K562 (cell line): ENCODE measurements at regions not wholly inside any gene's neighbourhood (a gene's known extent, or its start where the extent isn't known, plus 50 kb on each side); places are given as distances from the start of the nearest gene placed in this dataset.
A peak's percentile ranks its signal among the peaks of the same experiment; 100 is the strongest.

Source experiments
- ATAC-seq: fragments of 200-7000 bp; cut with Tn5 transposase; 3 replicates; pipeline ENCODE4 v1.9.1; 2020; ENCODE audit warnings: moderate library complexity
- BruUV-seq: library from RNA; stranded (reverse); fragments of 400-500 nt; replicated peaks from 2 replicates; lab custom pipeline; 2021; lab: Mats Ljungman, UMichigan
- CTCF ChIA-PET: fragments of 300-600 bp; formaldehyde crosslinking; extraction: SDS; loops from one replicate; lab custom pipeline; 2021; ENCODE audit warnings: low intra/inter-chr PET ratio; lab: Yijun Ruan, JAX
- POLR2A ChIA-PET: fragments of 300-600, 350-650 bp; sonication (Branson Sonifier 250); formaldehyde crosslinking; extraction: SDS; loops from one replicate; lab custom pipeline; 2021; ENCODE audit warnings: antibody characterized with exemption, inconsistent platforms; lab: Yijun Ruan, JAX
- DNase-seq, 4 experiments: peaks; one replicate each; pipeline versions ENCODE4 v3.0.0 to v3.0.0-alpha.2; 2011 to 2018; ENCODE audit warnings: low spot score in 3 of 4, mixed read lengths in 3 of 4; ENCODE audit errors: extremely low read depth in 1 of 4
- FAIRE-seq: peaks from 2 replicates; lab custom pipeline; 2011; peaks lifted over from hg19 to GRCh38; lab: Jason Lieb, UNC
- H2AFZ ChIP-seq: 2 replicates; pipeline ENCODE4 v1.6.0; 2011; ENCODE audit warnings: low read depth, low read length, control low read depth, inconsistent platforms
- H3K27ac ChIP-seq: fragments of 200-600 bp; 3 replicates; pipeline ENCODE4 v1.8.0; 2011; ENCODE audit warnings: low read depth, mild to moderate bottlenecking, control low read depth, inconsistent platforms, low read length, moderate library complexity, mixed read lengths; ENCODE audit errors: extremely low read depth
- H3K27me3 ChIP-seq, 2 experiments: fragments of 300-600 bp in 1 of 2; 2 replicates in 1 of 2; 3 replicates in 1 of 2; pipeline versions ENCODE4 v1.6.0 to v1.8.0; 2011; ENCODE audit warnings: inconsistent platforms in 2 of 2, low read length in 2 of 2, mild to moderate bottlenecking in 1 of 2, mixed read lengths in 1 of 2, moderate library complexity in 1 of 2; ENCODE audit not compliant: control insufficient read depth in 2 of 2, insufficient read depth in 2 of 2
- H3K36me3 ChIP-seq: fragments of 300-600 bp; 3 replicates; pipeline ENCODE4 v1.8.0; 2011; ENCODE audit warnings: mild to moderate bottlenecking, low read length, inconsistent platforms; ENCODE audit not compliant: control insufficient read depth, insufficient read depth
- H3K4me1 ChIP-seq, 2 experiments: fragments of 200-600 bp in 1 of 2; replicated peaks in 1 of 2; 2 replicates in 1 of 2; 3 replicates in 1 of 2; pipeline versions ENCODE4 v1.5.1 to v1.8.0; 2011; ENCODE audit warnings: inconsistent platforms in 2 of 2, low read length in 2 of 2, mild to moderate bottlenecking in 1 of 2, mixed read lengths in 1 of 2, moderate library complexity in 1 of 2; ENCODE audit not compliant: control insufficient read depth in 2 of 2, insufficient read depth in 2 of 2
- H3K4me2 ChIP-seq: 2 replicates; pipeline ENCODE4 v1.6.1; 2011; ENCODE audit warnings: low read length, control low read depth, inconsistent platforms, mixed read lengths; ENCODE audit not compliant: insufficient read depth
- H3K4me3 ChIP-seq: fragments of 200-600 bp; sonication (generic), shearing (Covaris generic); 2 replicates; pipeline ENCODE4 v1.5.1; 2016; ENCODE audit warnings: control low read depth, inconsistent platforms
- H3K79me2 ChIP-seq: fragments of 200-600 bp; 3 replicates; pipeline ENCODE4 v1.8.0; 2011; ENCODE audit warnings: low read length, inconsistent platforms; ENCODE audit not compliant: control insufficient read depth, insufficient read depth
- H3K9ac ChIP-seq, 2 experiments: 2 replicates each; pipeline versions ENCODE4 v1.6.0 to v1.6.1; 2011; ENCODE audit warnings: low read depth in 2 of 2, low read length in 2 of 2, control low read depth in 1 of 2, inconsistent platforms in 1 of 2, mild to moderate bottlenecking in 1 of 2, mixed read lengths in 1 of 2; ENCODE audit not compliant: insufficient read depth in 1 of 2
- H3K9me1 ChIP-seq: one replicate; pipeline ENCODE4 v1.6.0; 2011; ENCODE audit warnings: inconsistent platforms, mild to moderate bottlenecking, low read length, moderate library complexity; ENCODE audit not compliant: control insufficient read depth, insufficient read depth
- H3K9me3 ChIP-seq: replicated peaks from 2 replicates; pipeline ENCODE4 v1.5.1; 2011; ENCODE audit warnings: low read depth, low read length, inconsistent platforms; ENCODE audit not compliant: control insufficient read depth, insufficient read depth
- H4K20me1 ChIP-seq: replicated peaks from 2 replicates; pipeline ENCODE4 v1.6.1; 2011; ENCODE audit warnings: low read length, inconsistent platforms, mixed read lengths; ENCODE audit not compliant: control insufficient read depth, insufficient read depth
- CBX8 ChIP-seq: fragments of 200-600 bp; sonication (generic); IDR thresholded peaks from 2 replicates; pipeline ENCODE4 v1.6.1; 2012; ENCODE audit warnings: borderline replicate concordance, mixed run types, low read depth, mild to moderate bottlenecking, moderate library complexity, mixed read lengths, low read length, control low read depth, inconsistent platforms; ENCODE audit not compliant: poor library complexity, severe bottlenecking; ENCODE audit errors: extremely low read depth
- CEBPG ChIP-seq, 3 experiments: fragments of 200-800 bp in 1 of 3; sonication (Bioruptor generic) in 1 of 3; sonication (generic) in 1 of 3; formaldehyde crosslinking in 1 of 3; IDR thresholded peaks in 2 of 3; conservative IDR thresholded peaks in 1 of 3; 2 replicates each; pipeline versions ENCODE4 v1.6.1 to v1.8.0; 2016 to 2022; ENCODE audit warnings: missing compliant biosample characterization in 2 of 3, missing genetic modification characterization in 2 of 3, mild to moderate bottlenecking in 1 of 3, missing genetic modification reagents in 1 of 3
- WGBS: fragments of 100-300 bp; shearing (Covaris generic); methylation state at CpG from one replicate; pipeline ENCODE4 v1.1.6; 2016; ENCODE audit warnings: low coverage, mixed read lengths; ENCODE audit not compliant: insufficient coverage; ENCODE audit errors: missing lambda C conversion rate; 5-methylcytosine and 5-hydroxymethylcytosine counted together
- in situ Hi-C: fragments of 300-500 bp; cut with MboI; formaldehyde crosslinking; loops from 4 replicates; pipeline ENCODE4 v1.15.0; 2018; ENCODE audit warnings: inconsistent platforms, mixed read lengths
- intact Hi-C: fragments of 100-400 bp; cut with micrococcal nuclease; formaldehyde crosslinking; loops from 2 replicates; pipeline ENCODE4 v1.14.2; 2022
- TF ChIP-seq, protein P1 (sequence below): fragments of 250-450 bp; sonication (Bioruptor Pico); IDR thresholded peaks from 2 replicates; pipeline ENCODE4 v1.8.0; 2022; ENCODE audit warnings: inconsistent platforms, mild to moderate bottlenecking, moderate library complexity, borderline replicate concordance

DNA sequence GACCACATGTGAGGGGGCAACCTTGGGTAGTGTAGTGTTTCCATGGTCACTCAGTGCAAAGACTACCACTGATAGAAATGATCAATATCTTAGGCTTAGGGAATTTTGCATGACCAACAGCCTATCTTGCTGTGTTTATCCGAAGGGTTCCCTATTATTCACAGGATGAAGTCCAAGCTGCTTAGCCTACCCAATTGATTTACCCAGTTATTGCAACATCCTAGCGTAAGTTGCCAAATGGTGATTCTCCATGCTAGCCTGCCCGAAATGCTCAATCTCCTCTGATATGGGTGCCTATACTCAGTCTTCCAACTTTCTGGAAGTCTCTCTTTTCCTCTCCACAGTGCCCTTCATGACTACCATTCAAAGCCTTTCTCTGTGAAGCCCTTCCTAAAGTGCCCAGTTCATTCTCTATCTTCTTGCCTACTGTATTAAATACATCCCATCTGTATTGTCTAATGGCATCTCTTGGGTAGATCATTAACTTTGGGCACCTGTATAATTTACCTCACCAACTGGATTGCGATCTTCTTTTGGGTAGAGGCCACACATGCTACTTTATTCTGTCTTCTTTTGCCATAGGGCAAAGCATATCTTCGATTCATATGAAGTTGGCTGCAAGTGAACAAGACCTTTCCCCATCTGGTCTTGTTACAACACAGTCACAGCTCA is 240.5 kb downstream of the CLIC5 start:
- H3K36me3 ChIP-seq: no peaks in the 10 kb centered on the region
- ATAC-seq (no peak), DNase-seq (no peak), FAIRE-seq (no peak)
- 2% methylated on average over 5 of the region's 5 CpGs for WGBS
- H3K9me3 ChIP-seq: no peaks in the 10 kb centered on the region
- H3K79me2 ChIP-seq: no peaks in the 10 kb centered on the region
- in situ Hi-C loops (no loop called here), intact Hi-C loops (no loop called here)
- no peak overlapping the region for H3K9ac ChIP-seq
- H3K9me1 ChIP-seq: no peaks in the 10 kb centered on the region
- no peak overlapping the region for H3K27ac ChIP-seq
- no peak overlapping the region for H3K4me3 ChIP-seq
- H3K4me2 ChIP-seq: no peak overlapping the region
- CTCF ChIA-PET: no interaction called here
- TF ChIP-seq, protein P1, sequence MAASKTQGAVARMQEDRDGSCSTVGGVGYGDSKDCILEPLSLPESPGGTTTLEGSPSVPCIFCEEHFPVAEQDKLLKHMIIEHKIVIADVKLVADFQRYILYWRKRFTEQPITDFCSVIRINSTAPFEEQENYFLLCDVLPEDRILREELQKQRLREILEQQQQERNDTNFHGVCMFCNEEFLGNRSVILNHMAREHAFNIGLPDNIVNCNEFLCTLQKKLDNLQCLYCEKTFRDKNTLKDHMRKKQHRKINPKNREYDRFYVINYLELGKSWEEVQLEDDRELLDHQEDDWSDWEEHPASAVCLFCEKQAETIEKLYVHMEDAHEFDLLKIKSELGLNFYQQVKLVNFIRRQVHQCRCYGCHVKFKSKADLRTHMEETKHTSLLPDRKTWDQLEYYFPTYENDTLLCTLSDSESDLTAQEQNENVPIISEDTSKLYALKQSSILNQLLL (CRISPR knock-in tag): no peak
- TF ChIP-seq CBX8 (no peak), CEBPG (CRISPR knock-in tag; IDR thresholded peaks at IDR 0.05) (no peak), CEBPG (tag; conservative IDR thresholded peaks at IDR 0.05 in 1 of 2, IDR thresholded peaks at IDR 0.05 in 1 of 2) (0 out of 4 replicates have a peak, but pooled peaks of 1 of the 2 experiments have one; percentile 23)
- POLR2A ChIA-PET: no interaction called here
- H2AFZ ChIP-seq: no peak overlapping the region
- H4K20me1 ChIP-seq: no peaks in the 10 kb centered on the region
- no TSS peak for BruUV-seq
- H3K27me3 ChIP-seq: no peaks in the 10 kb centered on the region; a peak in 1 of 5 replicates
- no peaks in the 10 kb centered on the region for H3K4me1 ChIP-seq
